GM19397 (cell line): ENCODE measurements at regions not wholly inside any gene's neighbourhood (a gene's known extent, or its start where the extent isn't known, plus 50 kb on each side); places are given as distances from the start of the nearest gene placed in this dataset.

ENCODE experiments used
- ATAC-seq: cut with Tn5 transposase; IDR thresholded peaks from one replicate; pipeline ENCODE4 v1.9.1; 2021; ENCODE audit warnings: mild to moderate bottlenecking, moderate library complexity; ENCODE audit not compliant: unreplicated experiment

DNA sequence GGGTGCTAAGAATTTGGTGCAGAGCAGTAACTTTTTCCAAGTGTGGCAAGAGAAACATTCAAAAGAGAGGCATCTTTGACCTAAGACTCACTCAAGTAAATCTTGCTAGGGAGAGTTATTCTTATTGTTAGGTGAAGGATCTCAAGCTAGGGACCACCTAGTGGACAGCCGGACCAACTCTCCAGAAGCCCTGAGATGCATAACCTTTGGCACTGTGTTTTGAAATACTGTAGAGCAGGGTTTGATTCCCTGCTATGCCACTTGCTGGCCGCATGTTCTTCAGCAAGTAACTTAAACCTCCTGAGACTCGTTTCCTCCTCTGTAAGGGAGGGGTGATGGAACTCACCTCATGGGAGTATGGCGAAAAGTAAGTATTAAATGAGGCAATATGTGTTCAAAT, 336.1 kb upstream of the ADAMTSL1 start:
- no peak for ATAC-seq

- no peak for ATAC-seq
These were observed 335.3 kb upstream of the ADAMTSL1 start for GRCh38 chr9:18138656-18139055.

GRCh38 chr9:18141681-18142080, 332.3 kb upstream of the ADAMTSL1 start:
- ATAC-seq = no peak

DNA sequence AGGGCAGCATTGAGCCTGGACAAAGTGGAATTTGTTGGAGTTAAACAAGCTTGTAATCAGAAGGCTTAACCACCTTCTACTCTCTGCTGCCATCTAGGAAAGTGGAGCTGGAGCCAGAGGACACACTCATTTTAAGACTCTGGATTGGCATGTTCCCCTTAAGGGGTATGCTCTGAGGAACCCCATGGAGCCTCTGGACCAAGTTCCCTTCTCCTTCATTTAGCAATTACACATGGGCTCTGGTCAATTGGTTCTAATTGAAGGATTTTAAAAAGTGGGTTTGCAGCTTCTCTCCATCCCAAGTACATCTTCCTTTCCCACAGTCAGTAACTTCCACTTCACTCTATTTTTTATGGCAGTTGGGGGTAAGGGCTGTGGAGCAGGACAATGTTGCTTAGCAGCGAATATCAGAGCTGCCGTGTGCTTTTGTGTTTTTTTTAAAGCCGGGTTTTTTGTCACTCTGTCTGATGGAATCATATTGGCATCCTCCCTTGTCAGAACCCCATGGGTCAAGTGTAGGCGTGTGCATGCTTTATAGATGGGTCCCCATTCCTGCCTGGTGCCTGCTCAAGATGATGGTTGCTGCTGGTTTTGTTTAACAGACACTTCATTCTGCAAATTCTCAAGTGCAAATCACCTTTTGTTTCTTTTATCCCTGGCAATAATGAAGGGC, 330.7 kb upstream of the ADAMTSL1 start:
- no peak for ATAC-seq

- no peak for ATAC-seq
These were observed 327.6 kb upstream of the ADAMTSL1 start for GRCh38 chr9:18146329-18146728.

DNA sequence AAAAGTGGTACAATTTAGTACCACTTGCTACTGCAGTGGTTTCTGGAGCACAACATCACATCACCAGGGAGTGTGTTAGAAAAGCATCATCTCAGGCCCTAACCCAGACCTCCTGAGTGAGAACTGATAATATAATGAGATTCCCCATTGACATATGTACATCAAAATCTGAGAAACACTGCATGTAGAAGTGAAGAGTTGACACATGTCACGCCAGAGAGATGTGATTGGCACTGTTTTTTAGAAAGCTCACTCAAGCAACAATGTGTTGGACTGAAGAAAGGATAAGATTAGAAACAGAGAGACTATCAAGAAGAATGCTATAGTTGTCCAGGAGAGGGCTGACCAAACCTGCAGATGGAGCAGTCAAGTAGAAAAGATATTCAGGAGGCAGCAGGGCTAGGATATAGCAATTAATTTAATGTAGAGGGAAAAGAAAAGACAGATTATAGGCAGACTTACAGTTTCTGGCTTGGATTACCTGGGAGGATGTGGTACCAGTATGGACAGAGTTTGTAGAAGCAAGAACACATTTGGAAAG, 324.4 kb upstream of the ADAMTSL1 start:
- ATAC-seq = no peak

DNA sequence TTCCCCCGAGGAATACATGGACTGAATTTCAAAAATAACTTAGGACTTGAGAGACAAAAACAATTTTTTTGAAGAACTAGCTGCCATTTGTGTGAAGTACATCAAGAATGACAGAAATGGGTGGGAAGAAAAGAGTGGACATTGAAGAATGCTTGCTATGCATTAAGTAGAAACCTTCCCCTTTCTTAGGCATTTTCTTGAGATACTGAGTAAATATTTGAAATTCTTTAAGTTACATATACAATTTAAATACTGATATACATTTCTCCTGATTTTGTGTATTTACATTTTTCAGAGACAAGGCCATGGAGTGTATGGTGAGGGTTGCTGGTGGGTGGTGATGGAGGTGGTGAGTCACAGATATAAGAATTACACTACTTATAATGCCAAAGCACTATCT, 319.3 kb upstream of the ADAMTSL1 start:
- no peak for ATAC-seq

- no peak for ATAC-seq
These were observed 314.7 kb upstream of the ADAMTSL1 start for GRCh38 chr9:18159254-18159653.

GRCh38 chr9:18163146-18163545, 310.8 kb upstream of the ADAMTSL1 start:
- ATAC-seq = no peak

DNA sequence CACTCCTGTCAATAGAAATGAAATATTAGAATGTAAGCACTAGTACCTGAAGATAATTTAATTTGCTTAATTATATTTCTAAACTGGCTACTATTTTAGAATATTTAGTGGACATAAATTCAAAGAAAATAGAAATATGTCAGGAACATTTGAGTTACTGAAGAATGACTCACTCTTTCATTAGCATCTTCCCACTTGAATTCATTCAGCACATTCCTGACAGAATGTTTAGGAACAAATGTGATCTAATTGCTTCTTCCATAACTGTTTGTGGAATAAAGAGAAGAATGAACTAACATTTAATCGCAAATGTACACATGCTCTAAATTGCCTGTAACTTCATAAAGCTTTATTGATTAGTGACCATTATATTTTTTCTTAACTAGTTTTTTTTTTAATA, 306.2 kb upstream of the ADAMTSL1 start:
- no peak for ATAC-seq

GRCh38 chr9:18173923-18174322, 300.0 kb upstream of the ADAMTSL1 start:
- ATAC-seq = no peak

GRCh38 chr9:18182636-18183035, 291.3 kb upstream of the ADAMTSL1 start:
- no peak for ATAC-seq

DNA sequence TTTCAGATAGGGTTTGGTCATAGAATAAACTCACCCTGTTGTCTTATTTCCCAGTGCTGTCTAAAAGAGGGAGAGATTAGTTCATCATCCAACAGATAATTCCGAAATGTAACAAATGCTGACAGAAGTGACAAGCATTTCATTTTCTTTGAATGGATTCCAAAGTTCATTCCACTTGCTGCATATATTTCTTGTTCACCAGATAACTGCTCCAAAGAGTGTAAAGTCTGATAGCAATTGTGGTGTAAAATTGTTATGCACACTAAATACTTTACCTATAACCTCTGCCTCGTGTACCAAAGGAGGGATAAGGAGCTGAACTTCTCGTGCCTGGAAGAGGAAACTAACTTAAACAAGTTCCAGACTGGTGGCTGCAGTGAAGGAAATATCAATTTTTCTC, 290.0 kb upstream of the ADAMTSL1 start:
- no peak for ATAC-seq

- ATAC-seq = no peak
These were observed 289.6 kb upstream of the ADAMTSL1 start for GRCh38 chr9:18184401-18184800.

- ATAC-seq = no peak
These were observed 288.8 kb upstream of the ADAMTSL1 start for GRCh38 chr9:18185196-18185595.

- ATAC-seq = no peak
These were observed 285.0 kb upstream of the ADAMTSL1 start for GRCh38 chr9:18188971-18189370.

DNA sequence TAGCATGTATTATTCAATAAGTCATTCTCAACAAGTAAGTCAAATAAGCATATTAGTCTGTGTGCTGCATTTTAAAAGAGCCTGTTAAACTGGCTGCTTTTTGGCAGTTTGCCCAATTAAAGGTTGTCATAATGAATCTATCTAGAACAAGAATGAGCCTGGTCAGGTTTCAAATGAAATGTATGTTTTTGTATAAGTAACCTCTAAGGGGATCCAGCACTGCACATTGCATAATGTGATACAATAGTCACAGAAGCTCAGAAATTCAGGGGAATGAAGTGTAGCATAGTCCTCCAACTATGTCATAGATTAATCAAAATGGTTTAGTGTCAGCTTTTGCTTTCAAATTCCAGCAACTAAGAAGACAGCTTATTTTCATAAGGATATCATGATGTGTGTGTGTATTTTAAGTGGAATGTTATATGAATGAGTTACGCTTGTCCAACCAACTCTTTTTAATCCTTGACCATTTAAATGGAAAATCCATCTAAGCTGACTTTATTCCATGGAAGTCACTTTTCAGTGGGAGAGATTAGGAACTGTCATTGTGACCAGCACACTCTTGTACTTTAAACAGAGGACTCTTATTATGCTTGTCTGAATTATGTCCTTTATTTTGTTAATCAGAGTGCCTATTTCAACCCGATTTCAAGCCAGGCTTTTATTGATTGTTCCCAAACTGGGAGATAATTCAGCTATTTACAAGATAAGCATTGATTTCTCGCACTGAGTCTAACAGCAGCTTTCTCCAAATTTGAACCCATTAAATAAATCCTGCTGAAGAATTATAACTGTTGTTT, 283.9 kb upstream of the ADAMTSL1 start:
- ATAC-seq = no peak

DNA sequence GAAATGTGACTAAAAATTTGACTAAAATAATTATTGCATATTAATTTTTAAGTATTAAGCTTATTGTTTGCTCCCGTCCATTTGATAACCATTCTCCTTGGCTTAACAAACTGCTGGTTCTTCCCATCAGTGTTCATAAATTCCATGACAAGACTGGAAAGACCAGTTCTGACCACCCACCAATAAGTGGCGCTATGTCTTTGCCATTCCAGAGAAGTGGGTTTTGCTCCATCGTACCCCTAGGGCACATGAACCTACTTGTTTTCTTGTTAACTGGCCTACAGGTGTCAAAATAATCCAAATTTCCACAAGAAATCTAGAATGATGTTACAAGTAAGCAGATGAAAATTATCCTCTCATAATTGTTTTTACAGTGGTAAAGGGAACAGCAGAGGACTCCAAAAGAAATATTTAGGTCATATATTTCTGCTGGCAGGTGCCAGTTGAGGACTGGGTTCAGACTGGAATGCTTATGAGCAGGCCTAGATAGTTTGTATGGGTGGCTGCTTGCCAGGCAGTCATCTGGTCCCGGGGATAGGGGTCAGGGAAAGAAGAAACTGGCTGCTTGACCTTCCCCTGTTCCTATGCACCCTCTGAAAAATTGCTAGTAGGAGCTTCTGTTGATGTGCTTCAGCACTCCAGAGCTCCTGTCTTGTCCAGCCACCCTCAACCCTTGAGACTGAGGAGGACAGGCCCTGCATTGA, 283.1 kb upstream of the ADAMTSL1 start:
- ATAC-seq = no peak

- ATAC-seq = no peak
These were observed 279.6 kb upstream of the ADAMTSL1 start for GRCh38 chr9:18194316-18194715.

DNA sequence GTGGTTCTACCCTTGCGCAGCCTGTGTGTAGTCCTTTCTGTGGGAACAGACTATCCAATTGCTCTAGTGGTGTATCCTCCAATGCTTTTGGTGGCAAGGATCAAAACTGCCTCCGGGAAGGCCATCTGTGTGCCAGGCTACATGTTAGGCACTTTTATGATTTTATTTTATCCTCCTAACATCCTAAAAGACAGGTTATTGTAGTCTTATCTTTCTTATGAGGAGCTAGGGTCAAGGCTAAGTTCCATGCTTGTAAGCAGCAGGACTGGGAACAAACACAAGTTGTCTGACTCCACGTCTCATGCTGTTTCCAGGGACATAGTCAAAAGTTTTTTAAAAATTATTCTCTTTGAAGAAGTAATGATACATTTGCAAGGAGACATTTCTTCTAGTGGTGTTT, 278.7 kb upstream of the ADAMTSL1 start:
- ATAC-seq = no peak

GRCh38 chr9:18202924-18203323, 271.0 kb upstream of the ADAMTSL1 start:
- no peak for ATAC-seq

- no peak for ATAC-seq
These were observed 266.2 kb upstream of the ADAMTSL1 start for GRCh38 chr9:18207735-18208134.
